ENCODE measurements at regions not wholly inside any gene's neighbourhood (a gene's known extent, or its start where the extent isn't known, plus 50 kb on each side); places are given as distances from the start of the nearest gene placed in this dataset.

- Histone ChIP-seq H3K36me3 (ENCODE audit: control insufficient read depth, insufficient read depth, low read length) (no peaks in the 10 kb centered on the region), H3K27me3 (ENCODE audit: control insufficient read depth, insufficient read depth, low read length) (no peaks in the 10 kb centered on the region), H2AFZ (no peak overlapping the region), H3K4me3 (ENCODE audit: low read depth, low read length) (no peak overlapping the region), H3K4me2 (ENCODE audit: low read length) (no peak overlapping the region), H3K4me1 (no peaks in the 10 kb centered on the region), H3K79me2 (no peaks in the 10 kb centered on the region), H3K9ac (no peak overlapping the region), H3K27ac (no peak overlapping the region), H3K9me3 (ENCODE audit: control insufficient read depth, low read length) (no peaks in the 10 kb centered on the region)
- TF ChIP-seq CTCF (IDR thresholded peaks at IDR 0.05), result no peak
Observed at GRCh38 chr13:90958866-90959265, 388.6 kb upstream of the MIR17HG start.

- H3K79me2 ChIP-seq, result no peaks in the 10 kb centered on the region
- no peaks in the 10 kb centered on the region for H3K9me3 ChIP-seq (ENCODE audit: control insufficient read depth, low read length)
- no peak overlapping the region for H3K4me2 ChIP-seq (ENCODE audit: low read length)
- no peak overlapping the region for H2AFZ ChIP-seq
- no peak overlapping the region for H3K9ac ChIP-seq
- no peak overlapping the region for H3K27ac ChIP-seq
- no peak overlapping the region for H3K4me3 ChIP-seq (ENCODE audit: low read depth, low read length)
- no peaks in the 10 kb centered on the region for H3K4me1 ChIP-seq
- H3K36me3 ChIP-seq (ENCODE audit: control insufficient read depth, insufficient read depth, low read length), result no peaks in the 10 kb centered on the region
- TF ChIP-seq CTCF (IDR thresholded peaks at IDR 0.05), result no peak
- no peaks in the 10 kb centered on the region for H3K27me3 ChIP-seq (ENCODE audit: control insufficient read depth, insufficient read depth, low read length)
Observed at GRCh38 chr13:90968166-90968904, 379.2 kb upstream of the MIR17HG start.

- no peak overlapping the region for H2AFZ ChIP-seq
- no peaks in the 10 kb centered on the region for H3K9me3 ChIP-seq (ENCODE audit: control insufficient read depth, low read length)
- H3K79me2 ChIP-seq, result no peaks in the 10 kb centered on the region
- H3K4me3 ChIP-seq (ENCODE audit: low read depth, low read length), result no peak overlapping the region
- no peak overlapping the region for H3K27ac ChIP-seq
- TF ChIP-seq CTCF (IDR thresholded peaks at IDR 0.05), result no peak
- H3K36me3 ChIP-seq (ENCODE audit: control insufficient read depth, insufficient read depth, low read length), result no peaks in the 10 kb centered on the region
- no peak overlapping the region for H3K9ac ChIP-seq
- no peaks in the 10 kb centered on the region for H3K4me1 ChIP-seq
- no peak overlapping the region for H3K4me2 ChIP-seq (ENCODE audit: low read length)
- H3K27me3 ChIP-seq (ENCODE audit: control insufficient read depth, insufficient read depth, low read length), result no peaks in the 10 kb centered on the region
Observed at GRCh38 chr13:90974249-90974975, 373.1 kb upstream of the MIR17HG start.

GRCh38 chr13:90979059-90979458, 368.4 kb upstream of the MIR17HG start:
- H3K4me3 ChIP-seq (ENCODE audit: low read depth, low read length), result no peak overlapping the region
- H3K27ac ChIP-seq, result no peak overlapping the region
- H3K79me2 ChIP-seq, result no peaks in the 10 kb centered on the region
- no peak for TF ChIP-seq CTCF (IDR thresholded peaks at IDR 0.05)
- no peak overlapping the region for H3K9ac ChIP-seq
- no peaks in the 10 kb centered on the region for H3K36me3 ChIP-seq (ENCODE audit: control insufficient read depth, insufficient read depth, low read length)
- H2AFZ ChIP-seq, result no peak overlapping the region
- no peaks in the 10 kb centered on the region for H3K27me3 ChIP-seq (ENCODE audit: control insufficient read depth, insufficient read depth, low read length)
- H3K4me1 ChIP-seq, result no peaks in the 10 kb centered on the region
- no peak overlapping the region for H3K4me2 ChIP-seq (ENCODE audit: low read length)
- H3K9me3 ChIP-seq (ENCODE audit: control insufficient read depth, low read length), result no peaks in the 10 kb centered on the region

Data from parathyroid adenoma (tissue), 2 donors.